ENCODE measurements at regions not wholly inside any gene's neighbourhood (a gene's known extent, or its start where the extent isn't known, plus 50 kb on each side); places are given as distances from the start of the nearest gene placed in this dataset.

- CTCF ChIA-PET, result no interaction called here
- POLR2A ChIA-PET, result no interaction called here
- BruUV-seq (replicated peaks), result no TSS peak
- Histone ChIP-seq H3K9ac (replicated peaks; ENCODE audit: extremely low read depth, insufficient read depth, low read length) (no peak overlapping the region), H3K79me2 (ENCODE audit: control insufficient read depth, insufficient read depth, low read length) (no peaks in the 10 kb centered on the region), H2AFZ (ENCODE audit: low read depth, low read length) (no peak overlapping the region), H4K20me1 (replicated peaks; ENCODE audit: control insufficient read depth, extremely low read depth, insufficient read depth, low read length) (no peaks in the 10 kb centered on the region), H3K9me3 (replicated peaks; ENCODE audit: control insufficient read depth, insufficient read depth, low read length) (no peaks in the 10 kb centered on the region), H3K9me1 (replicated peaks; ENCODE audit: control insufficient read depth, extremely low read depth, insufficient read depth, low read length) (no peaks in the 10 kb centered on the region), H3K27ac (ENCODE audit: insufficient read depth, low read depth, low read length) (no peak overlapping the region), H3K4me3 (replicated peaks in 1 of 3; ENCODE audit: insufficient read depth in 1 of 3, low read depth in 1 of 3, low read length in 3 of 3) (no peak overlapping the region), H3K4me2 (ENCODE audit: insufficient read depth, low read length) (no peak overlapping the region), H3K4me1 (ENCODE audit: control insufficient read depth, extremely low read depth, insufficient read depth, low read length) (no peaks in the 10 kb centered on the region), H3K36me3 (ENCODE audit: control insufficient read depth in 2 of 2, extremely low read depth in 1 of 2, insufficient read depth in 2 of 2, low read length in 2 of 2) (no peaks in the 10 kb centered on the region), H3K27me3 (ENCODE audit: control insufficient read depth in 2 of 2, insufficient read depth in 2 of 2, low read length in 2 of 2) (no peaks in the 10 kb centered on the region)
- no peak for TF ChIP-seq JUN (IDR thresholded peaks at IDR 0.05; ENCODE audit: borderline replicate concordance, insufficient read depth, insufficient read length, low read depth)
- FAIRE-seq (no peak), DNase-seq (ENCODE audit: low read depth, low spot score) (no peak)
- intact Hi-C loops (cut with micrococcal nuclease), result no loop called here
- dilution Hi-C loops (cut with MboI; ENCODE audit: extremely low pct_ligation_motif_present, low sequenced_read_pairs), result no loop called here
These were observed 142.6 kb upstream of the GAS1 start for GRCh38 chr9:87089929-87090328.

DNA sequence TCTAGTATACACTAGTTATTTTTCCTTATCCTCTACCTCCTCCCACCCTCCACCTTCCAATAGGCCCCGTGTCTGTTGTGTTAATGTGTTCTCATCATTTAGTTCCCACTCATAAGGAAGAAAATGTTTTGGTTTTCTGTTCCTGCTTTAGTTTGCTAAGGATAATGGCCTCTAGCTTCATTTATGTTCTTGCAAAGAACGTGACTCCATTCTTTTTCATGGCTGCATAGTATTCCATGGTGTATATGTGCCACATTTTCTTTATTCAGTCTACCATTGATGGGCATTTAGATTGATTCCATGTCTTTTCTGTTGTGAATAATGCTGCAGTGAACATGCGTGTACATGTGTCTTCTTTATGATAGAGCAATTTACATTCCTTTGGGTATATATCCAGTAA, 146.5 kb upstream of the GAS1 start:
- no peak overlapping the region for H3K9ac ChIP-seq (replicated peaks; ENCODE audit: extremely low read depth, insufficient read depth, low read length)
- H3K4me2 ChIP-seq (ENCODE audit: insufficient read depth, low read length), result no peak overlapping the region
- no peaks in the 10 kb centered on the region for H3K9me1 ChIP-seq (replicated peaks; ENCODE audit: control insufficient read depth, extremely low read depth, insufficient read depth, low read length)
- no peak overlapping the region for H3K4me3 ChIP-seq (replicated peaks in 1 of 3; ENCODE audit: insufficient read depth in 1 of 3, low read depth in 1 of 3, low read length in 3 of 3)
- H3K79me2 ChIP-seq (ENCODE audit: control insufficient read depth, insufficient read depth, low read length), result no peaks in the 10 kb centered on the region
- intact Hi-C loops (cut with micrococcal nuclease) (no loop called here), dilution Hi-C loops (cut with MboI; ENCODE audit: extremely low pct_ligation_motif_present, low sequenced_read_pairs) (no loop called here)
- BruUV-seq (replicated peaks), result no TSS peak
- no peaks in the 10 kb centered on the region for H3K27me3 ChIP-seq (ENCODE audit: control insufficient read depth in 2 of 2, insufficient read depth in 2 of 2, low read length in 2 of 2)
- H3K36me3 ChIP-seq (ENCODE audit: control insufficient read depth in 2 of 2, extremely low read depth in 1 of 2, insufficient read depth in 2 of 2, low read length in 2 of 2), result no peaks in the 10 kb centered on the region
- DNase-seq (ENCODE audit: low read depth, low spot score) (no peak), FAIRE-seq (no peak)
- no peaks in the 10 kb centered on the region for H3K4me1 ChIP-seq (ENCODE audit: control insufficient read depth, extremely low read depth, insufficient read depth, low read length)
- no peak overlapping the region for H3K27ac ChIP-seq (ENCODE audit: insufficient read depth, low read depth, low read length)
- ChIA-PET POLR2A (no interaction called here), CTCF (no interaction called here)
- H3K9me3 ChIP-seq (replicated peaks; ENCODE audit: control insufficient read depth, insufficient read depth, low read length), result no peaks in the 10 kb centered on the region
- H4K20me1 ChIP-seq (replicated peaks; ENCODE audit: control insufficient read depth, extremely low read depth, insufficient read depth, low read length), result no peaks in the 10 kb centered on the region
- no peak overlapping the region for H2AFZ ChIP-seq (ENCODE audit: low read depth, low read length)
- TF ChIP-seq, protein P1, sequence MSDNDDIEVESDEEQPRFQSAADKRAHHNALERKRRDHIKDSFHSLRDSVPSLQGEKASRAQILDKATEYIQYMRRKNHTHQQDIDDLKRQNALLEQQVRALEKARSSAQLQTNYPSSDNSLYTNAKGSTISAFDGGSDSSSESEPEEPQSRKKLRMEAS (IDR thresholded peaks at IDR 0.05; ENCODE audit: insufficient read depth, insufficient read length), result no peak
- TF ChIP-seq FOS (IDR thresholded peaks at IDR 0.05; ENCODE audit: borderline replicate concordance, insufficient read depth, low read length) (no peak), GATA2 (IDR thresholded peaks at IDR 0.05; ENCODE audit: insufficient read depth, insufficient read length, low read depth, low read length) (no peak), EZH2 (IDR thresholded peaks at IDR 0.05; ENCODE audit: borderline replicate concordance, low read depth, low read length, severe bottlenecking) (no peak), POLR2AphosphoS5 (IDR thresholded peaks at IDR 0.05; ENCODE audit: insufficient read depth, low read depth, low read length) (no peak)

Data from endothelial cell of umbilical vein (primary cell).